ENCODE measurements at regions not wholly inside any gene's neighbourhood (a gene's known extent, or its start where the extent isn't known, plus 50 kb on each side); places are given as distances from the start of the nearest gene placed in this dataset.

DNA sequence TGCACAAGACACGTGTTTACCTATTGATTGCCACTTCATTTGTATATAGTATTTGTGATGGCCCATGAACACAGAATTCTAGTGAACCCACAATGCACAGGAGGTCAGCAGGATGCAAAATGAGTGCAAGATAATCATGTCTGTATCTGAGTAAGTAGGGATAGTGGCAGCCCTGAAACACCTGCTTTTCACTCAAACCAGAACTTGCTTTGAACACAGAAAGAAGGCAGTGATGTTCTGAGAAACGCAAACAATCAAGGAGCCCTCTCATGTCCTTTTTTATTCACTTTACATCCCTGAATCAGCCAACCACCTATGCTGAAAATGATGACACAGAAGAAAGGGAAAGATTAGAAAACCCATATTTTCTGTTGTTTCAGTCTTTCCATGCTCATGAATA, 170.4 kb upstream of the AVPR1A start:
- TF ChIP-seq FOXM1 (IDR thresholded peaks at IDR 0.05; ENCODE audit: borderline replicate concordance, low read depth) (no peak), NFIC (IDR thresholded peaks at IDR 0.05) (no peak), YY1 (IDR thresholded peaks at IDR 0.05; ENCODE audit: low read depth) (no peak), EP300 (IDR thresholded peaks at IDR 0.05; ENCODE audit: borderline replicate concordance) (no peak), EGR1 (IDR thresholded peaks at IDR 0.05) (no peak), CREB1 (IDR thresholded peaks at IDR 0.05; ENCODE audit: low read depth) (no peak), TEAD4 (IDR thresholded peaks at IDR 0.05) (no peak), TAF1 (IDR thresholded peaks at IDR 0.05; ENCODE audit: low read depth) (no peak), RAD21 (IDR thresholded peaks at IDR 0.05; ENCODE audit: low read depth) (no peak), CEBPB (IDR thresholded peaks at IDR 0.05) (no peak)
- TF ChIP-seq, protein P1, sequence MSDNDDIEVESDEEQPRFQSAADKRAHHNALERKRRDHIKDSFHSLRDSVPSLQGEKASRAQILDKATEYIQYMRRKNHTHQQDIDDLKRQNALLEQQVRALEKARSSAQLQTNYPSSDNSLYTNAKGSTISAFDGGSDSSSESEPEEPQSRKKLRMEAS (IDR thresholded peaks at IDR 0.05): no peak
- TF ChIP-seq, protein P2, sequence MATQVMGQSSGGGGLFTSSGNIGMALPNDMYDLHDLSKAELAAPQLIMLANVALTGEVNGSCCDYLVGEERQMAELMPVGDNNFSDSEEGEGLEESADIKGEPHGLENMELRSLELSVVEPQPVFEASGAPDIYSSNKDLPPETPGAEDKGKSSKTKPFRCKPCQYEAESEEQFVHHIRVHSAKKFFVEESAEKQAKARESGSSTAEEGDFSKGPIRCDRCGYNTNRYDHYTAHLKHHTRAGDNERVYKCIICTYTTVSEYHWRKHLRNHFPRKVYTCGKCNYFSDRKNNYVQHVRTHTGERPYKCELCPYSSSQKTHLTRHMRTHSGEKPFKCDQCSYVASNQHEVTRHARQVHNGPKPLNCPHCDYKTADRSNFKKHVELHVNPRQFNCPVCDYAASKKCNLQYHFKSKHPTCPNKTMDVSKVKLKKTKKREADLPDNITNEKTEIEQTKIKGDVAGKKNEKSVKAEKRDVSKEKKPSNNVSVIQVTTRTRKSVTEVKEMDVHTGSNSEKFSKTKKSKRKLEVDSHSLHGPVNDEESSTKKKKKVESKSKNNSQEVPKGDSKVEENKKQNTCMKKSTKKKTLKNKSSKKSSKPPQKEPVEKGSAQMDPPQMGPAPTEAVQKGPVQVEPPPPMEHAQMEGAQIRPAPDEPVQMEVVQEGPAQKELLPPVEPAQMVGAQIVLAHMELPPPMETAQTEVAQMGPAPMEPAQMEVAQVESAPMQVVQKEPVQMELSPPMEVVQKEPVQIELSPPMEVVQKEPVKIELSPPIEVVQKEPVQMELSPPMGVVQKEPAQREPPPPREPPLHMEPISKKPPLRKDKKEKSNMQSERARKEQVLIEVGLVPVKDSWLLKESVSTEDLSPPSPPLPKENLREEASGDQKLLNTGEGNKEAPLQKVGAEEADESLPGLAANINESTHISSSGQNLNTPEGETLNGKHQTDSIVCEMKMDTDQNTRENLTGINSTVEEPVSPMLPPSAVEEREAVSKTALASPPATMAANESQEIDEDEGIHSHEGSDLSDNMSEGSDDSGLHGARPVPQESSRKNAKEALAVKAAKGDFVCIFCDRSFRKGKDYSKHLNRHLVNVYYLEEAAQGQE (IDR thresholded peaks at IDR 0.05; ENCODE audit: low read depth): no peak
- TF ChIP-seq, protein P3, sequence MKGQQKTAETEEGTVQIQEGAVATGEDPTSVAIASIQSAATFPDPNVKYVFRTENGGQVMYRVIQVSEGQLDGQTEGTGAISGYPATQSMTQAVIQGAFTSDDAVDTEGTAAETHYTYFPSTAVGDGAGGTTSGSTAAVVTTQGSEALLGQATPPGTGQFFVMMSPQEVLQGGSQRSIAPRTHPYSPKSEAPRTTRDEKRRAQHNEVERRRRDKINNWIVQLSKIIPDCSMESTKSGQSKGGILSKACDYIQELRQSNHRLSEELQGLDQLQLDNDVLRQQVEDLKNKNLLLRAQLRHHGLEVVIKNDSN (IDR thresholded peaks at IDR 0.05): no peak
